OCI-LY1 (cell line): ENCODE measurements at regions not wholly inside any gene's neighbourhood (a gene's known extent, or its start where the extent isn't known, plus 50 kb on each side); places are given as distances from the start of the nearest gene placed in this dataset.
"Not testable (repeated sequence)": the region's sequence is repeated elsewhere in the genome, so short reads cannot be mapped to it uniquely, and the experiment has no call there.

Experiments
- H2AFZ ChIP-seq: fragments of 200-600 bp; sonication (generic), shearing (Covaris generic); 2 replicates; pipeline ENCODE4 v1.6.0; 2014; ENCODE audit warnings: antibody characterized with exemption, mild to moderate bottlenecking, low read length
- H3F3A ChIP-seq: fragments of 200-600 bp; sonication (generic), shearing (Covaris generic); 2 replicates; pipeline ENCODE4 v1.6.0; 2014; ENCODE audit warnings: mild to moderate bottlenecking, antibody characterized with exemption, low read length, moderate library complexity; ENCODE audit not compliant: insufficient read depth
- H3K27ac ChIP-seq: fragments of 200-600 bp; sonication (generic); 2 replicates; pipeline ENCODE4 v1.5.1; 2014; ENCODE audit warnings: low read length, mixed run types, mild to moderate bottlenecking, low read depth; ENCODE audit not compliant: poor library complexity, severe bottlenecking
- H3K27me3 ChIP-seq: fragments of 200-600 bp; sonication (generic); 2 replicates; pipeline ENCODE4 v1.6.0; 2014; ENCODE audit warnings: antibody characterized with exemption, mild to moderate bottlenecking, low read length, moderate library complexity; ENCODE audit not compliant: insufficient read depth
- H3K36me3 ChIP-seq: fragments of 200-600 bp; sonication (generic); 2 replicates; pipeline ENCODE4 v1.6.1; 2014; ENCODE audit warnings: mild to moderate bottlenecking, antibody characterized with exemption, low read length, moderate library complexity, mixed read lengths; ENCODE audit not compliant: insufficient read depth
- H3K4me1 ChIP-seq: fragments of 200-600 bp; sonication (generic); 2 replicates; pipeline ENCODE4 v1.5.1; 2014; ENCODE audit warnings: mild to moderate bottlenecking, low read length, moderate library complexity; ENCODE audit not compliant: insufficient read depth, severe bottlenecking
- H3K4me2 ChIP-seq: fragments of 200-600 bp; sonication (generic), shearing (Covaris generic); 2 replicates; pipeline ENCODE4 v1.6.1; 2014; ENCODE audit warnings: low read length
- H3K4me3 ChIP-seq: fragments of 200-600 bp; sonication (generic); 2 replicates; pipeline ENCODE4 v1.5.1; 2014; ENCODE audit warnings: low read length, low read depth, mild to moderate bottlenecking, mixed read lengths; ENCODE audit not compliant: poor library complexity, severe bottlenecking
- H3K79me2 ChIP-seq: fragments of 200-600 bp; shearing (Covaris generic); 2 replicates; pipeline ENCODE4 v1.6.1; 2016; ENCODE audit warnings: mixed run types, low read length, mixed read lengths; ENCODE audit not compliant: insufficient read depth
- H3K9ac ChIP-seq: fragments of 200-600 bp; sonication (generic), shearing (Covaris generic); 2 replicates; pipeline ENCODE4 v1.6.1; 2014; ENCODE audit warnings: mild to moderate bottlenecking, low read length, mixed read lengths
- H3K9me2 ChIP-seq: fragments of 200-600 bp; sonication (generic), shearing (Covaris generic); 2 replicates; pipeline ENCODE4 v1.6.1; 2014; ENCODE audit warnings: low read depth, mild to moderate bottlenecking, low read length, mixed read lengths
- H3K9me3 ChIP-seq: fragments of 200-600 bp; shearing (Covaris generic); 2 replicates; pipeline ENCODE4 v1.6.1; 2014; ENCODE audit warnings: low read length, mixed read lengths
- H4K20me1 ChIP-seq: fragments of 200-600 bp; sonication (generic), shearing (Covaris generic); 2 replicates; pipeline ENCODE4 v1.6.0; 2016; ENCODE audit warnings: mild to moderate bottlenecking, low read length; ENCODE audit not compliant: insufficient read depth
- EZH2 ChIP-seq: fragments of 200-600 bp; sonication (generic), shearing (Covaris generic); IDR thresholded peaks from 2 replicates; pipeline ENCODE4 v1.8.0; 2017; ENCODE audit warnings: borderline replicate concordance, mixed run types, mild to moderate bottlenecking, antibody characterized with exemption, low read length, moderate library complexity, mixed read lengths
- TF ChIP-seq, protein P1 (sequence below): fragments of 200-600 bp; sonication (generic), shearing (Covaris generic); IDR thresholded peaks from 2 replicates; pipeline ENCODE4 v1.5.1; 2017; ENCODE audit warnings: mild to moderate bottlenecking, antibody characterized with exemption, low read length, moderate library complexity, mixed read lengths

DNA sequence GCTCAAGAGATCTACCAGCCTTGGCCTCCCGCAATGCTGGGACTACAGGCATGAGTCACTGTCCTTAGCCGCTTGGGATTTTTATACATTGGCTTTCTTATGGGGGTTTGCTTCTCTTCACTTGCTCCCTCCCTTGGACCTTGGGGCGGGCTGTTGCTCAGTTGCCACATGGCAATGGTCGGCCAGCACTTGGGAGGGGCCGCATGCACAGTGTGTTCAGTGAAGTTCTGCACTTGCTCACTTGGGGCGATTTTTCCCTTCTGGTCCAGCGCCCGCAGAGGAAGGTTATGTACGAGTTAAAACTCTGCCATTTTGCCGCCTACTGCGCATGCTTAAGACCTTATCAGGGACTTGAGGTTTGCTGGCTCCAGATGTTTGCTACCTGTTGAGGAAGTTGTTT is 1367.6 kb upstream of the CDH8 start:
- H3F3A ChIP-seq, result no peaks in the 10 kb centered on the region
- TF ChIP-seq, protein P1, sequence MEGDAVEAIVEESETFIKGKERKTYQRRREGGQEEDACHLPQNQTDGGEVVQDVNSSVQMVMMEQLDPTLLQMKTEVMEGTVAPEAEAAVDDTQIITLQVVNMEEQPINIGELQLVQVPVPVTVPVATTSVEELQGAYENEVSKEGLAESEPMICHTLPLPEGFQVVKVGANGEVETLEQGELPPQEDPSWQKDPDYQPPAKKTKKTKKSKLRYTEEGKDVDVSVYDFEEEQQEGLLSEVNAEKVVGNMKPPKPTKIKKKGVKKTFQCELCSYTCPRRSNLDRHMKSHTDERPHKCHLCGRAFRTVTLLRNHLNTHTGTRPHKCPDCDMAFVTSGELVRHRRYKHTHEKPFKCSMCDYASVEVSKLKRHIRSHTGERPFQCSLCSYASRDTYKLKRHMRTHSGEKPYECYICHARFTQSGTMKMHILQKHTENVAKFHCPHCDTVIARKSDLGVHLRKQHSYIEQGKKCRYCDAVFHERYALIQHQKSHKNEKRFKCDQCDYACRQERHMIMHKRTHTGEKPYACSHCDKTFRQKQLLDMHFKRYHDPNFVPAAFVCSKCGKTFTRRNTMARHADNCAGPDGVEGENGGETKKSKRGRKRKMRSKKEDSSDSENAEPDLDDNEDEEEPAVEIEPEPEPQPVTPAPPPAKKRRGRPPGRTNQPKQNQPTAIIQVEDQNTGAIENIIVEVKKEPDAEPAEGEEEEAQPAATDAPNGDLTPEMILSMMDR, result no peak
- TF ChIP-seq EZH2, result no peak
- H2AFZ ChIP-seq, result no peak overlapping the region
- H4K20me1 ChIP-seq, result no peaks in the 10 kb centered on the region
- H3K9ac ChIP-seq, result no peak overlapping the region
- H3K36me3 ChIP-seq, result no peaks in the 10 kb centered on the region
- no peaks in the 10 kb centered on the region for H3K9me2 ChIP-seq
- no peaks in the 10 kb centered on the region for H3K4me1 ChIP-seq
- H3K4me3 ChIP-seq, result no peak overlapping the region
- no peaks in the 10 kb centered on the region for H3K9me3 ChIP-seq
- no peaks in the 10 kb centered on the region for H3K79me2 ChIP-seq
- H3K27me3 ChIP-seq, result no peaks in the 10 kb centered on the region
- no peak overlapping the region for H3K4me2 ChIP-seq
- H3K27ac ChIP-seq, result no peak overlapping the region

DNA sequence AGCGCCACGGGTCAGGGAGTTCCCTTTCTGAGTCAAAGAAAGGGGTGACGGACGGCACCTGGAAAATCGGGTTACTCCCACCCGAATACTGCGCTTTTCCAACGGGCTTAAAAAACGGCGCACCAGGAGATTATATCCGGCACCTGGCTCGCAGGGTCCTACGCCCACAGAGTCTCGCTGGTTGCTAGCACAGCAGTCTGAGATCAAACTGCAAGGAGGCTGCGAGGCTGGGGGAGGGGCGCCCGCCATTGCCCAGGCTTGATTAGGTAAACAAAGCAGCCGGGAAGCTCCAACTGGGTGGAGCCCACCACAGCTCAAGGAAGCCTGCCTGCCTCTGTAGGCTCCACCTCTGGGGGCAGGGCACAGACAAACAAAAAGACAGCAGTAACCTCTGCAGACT is 1352.0 kb upstream of the CDH8 start:
- H3K27ac ChIP-seq, H3K4me3 ChIP-seq, H3K79me2 ChIP-seq, H3F3A ChIP-seq, H3K9me3 ChIP-seq, H3K36me3 ChIP-seq, H3K9ac ChIP-seq, H3K27me3 ChIP-seq, H3K4me1 ChIP-seq, H2AFZ ChIP-seq, H3K9me2 ChIP-seq, H3K4me2 ChIP-seq, H4K20me1 ChIP-seq: not testable (repeated sequence)

- Histone ChIP-seq H3K27ac (no peak overlapping the region), H3F3A (no peaks in the 10 kb centered on the region), H3K36me3 (no peaks in the 10 kb centered on the region), H3K79me2 (no peaks in the 10 kb centered on the region), H3K4me1 (no peaks in the 10 kb centered on the region), H3K4me2 (no peak overlapping the region), H4K20me1 (no peaks in the 10 kb centered on the region), H3K9me2 (no peaks in the 10 kb centered on the region), H3K9ac (no peak overlapping the region), H2AFZ (no peak overlapping the region), H3K27me3 (no peaks in the 10 kb centered on the region), H3K9me3 (no peaks in the 10 kb centered on the region), H3K4me3 (no peak overlapping the region)
- no peak for TF ChIP-seq EZH2
- TF ChIP-seq, protein P1, result no peak
Observed at GRCh38 chr16:63385714-63386432, 1349.6 kb upstream of the CDH8 start.

DNA sequence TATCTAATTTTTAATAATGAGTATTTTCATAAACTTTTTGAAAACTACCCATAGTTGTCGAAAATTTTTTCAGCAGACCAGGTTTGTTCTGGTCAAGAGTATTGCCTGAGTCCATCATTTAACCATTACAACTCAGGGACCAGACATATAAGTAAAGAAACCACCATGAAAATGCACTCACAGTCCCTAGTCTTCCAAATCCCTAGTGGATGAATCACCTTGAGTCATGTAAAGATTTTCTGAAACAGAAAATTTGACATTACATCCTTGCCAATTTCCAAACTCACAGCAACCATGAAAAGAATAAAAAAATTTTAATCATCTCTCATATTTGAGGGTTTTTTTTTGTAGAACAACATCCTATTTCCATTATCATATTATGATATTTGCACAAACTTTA is 1337.5 kb upstream of the CDH8 start:
- Histone ChIP-seq H3K4me2 (no peak overlapping the region), H3K9me2 (no peaks in the 10 kb centered on the region), H3K4me3 (no peak overlapping the region), H3F3A (no peaks in the 10 kb centered on the region), H3K9me3 (no peaks in the 10 kb centered on the region), H3K4me1 (no peaks in the 10 kb centered on the region), H3K9ac (no peak overlapping the region), H3K36me3 (no peaks in the 10 kb centered on the region), H2AFZ (no peak overlapping the region), H3K79me2 (no peaks in the 10 kb centered on the region), H4K20me1 (no peaks in the 10 kb centered on the region), H3K27ac (no peak overlapping the region), H3K27me3 (no peaks in the 10 kb centered on the region)
- no peak for TF ChIP-seq EZH2
- TF ChIP-seq, protein P1, result no peak
